HEK293T (cell line): ENCODE measurements at regions not wholly inside any gene's neighbourhood (a gene's known extent, or its start where the extent isn't known, plus 50 kb on each side); places are given as distances from the start of the nearest gene placed in this dataset.
A peak's percentile ranks its signal among the peaks of the same experiment; 100 is the strongest.
"Not testable (repeated sequence)": the region's sequence is repeated elsewhere in the genome, so short reads cannot be mapped to it uniquely, and the experiment has no call there.

ENCODE experiments used
- CTCF ChIA-PET: fragments of 350-600 bp; formaldehyde crosslinking; extraction: SDS; loops from one replicate; lab custom pipeline; 2021; ENCODE audit warnings: antibody characterized with exemption, inconsistent platforms; lab: Yijun Ruan, JAX
- POLR2A ChIA-PET: fragments of 350-600 bp; formaldehyde crosslinking; extraction: SDS; loops from one replicate; lab custom pipeline; 2020; ENCODE audit warnings: antibody characterized with exemption, inconsistent platforms; lab: Yijun Ruan, JAX
- DNase-seq: peaks from one replicate; pipeline ENCODE4 v3.0.0; 2012; ENCODE audit warnings: mixed read lengths; ENCODE audit errors: extremely low spot score
- ARNT ChIP-seq: fragments of 450-650 bp; IDR thresholded peaks from 2 replicates; pipeline ENCODE4 v1.6.1; 2017; ENCODE audit warnings: mild to moderate bottlenecking
- BHLHE40 ChIP-seq: fragments of 450-650 bp; IDR thresholded peaks from 2 replicates; pipeline ENCODE4 v1.6.1; 2016; ENCODE audit warnings: mild to moderate bottlenecking, moderate library complexity, borderline replicate concordance
- CTBP1 ChIP-seq: fragments of 450-650 bp; IDR thresholded peaks from 2 replicates; pipeline ENCODE4 v1.6.1; 2016; ENCODE audit warnings: borderline replicate concordance
- ELF4 ChIP-seq: fragments of 450-650 bp; IDR thresholded peaks from 2 replicates; pipeline ENCODE4 v1.6.1; 2017; ENCODE audit warnings: antibody characterized with exemption
- FOXA1 ChIP-seq: fragments of 450-650 bp; IDR thresholded peaks from 2 replicates; pipeline ENCODE4 v1.6.1; 2016; ENCODE audit warnings: mild to moderate bottlenecking
- FOXK2 ChIP-seq: fragments of 450-650 bp; IDR thresholded peaks from 2 replicates; pipeline ENCODE4 v1.6.1; 2016; ENCODE audit warnings: mild to moderate bottlenecking
- FOXM1 ChIP-seq: fragments of 450-650 bp; IDR thresholded peaks from 2 replicates; pipeline ENCODE4 v1.6.1; 2017; ENCODE audit warnings: mild to moderate bottlenecking, borderline replicate concordance
- HDGF ChIP-seq: fragments of 450-650 bp; IDR thresholded peaks from 2 replicates; pipeline ENCODE4 v1.6.1; 2017; ENCODE audit warnings: antibody characterized with exemption, borderline replicate concordance
- L3MBTL2 ChIP-seq: fragments of 450-650 bp; conservative IDR thresholded peaks from 2 replicates; pipeline ENCODE4 v1.6.1; 2016; ENCODE audit warnings: mild to moderate bottlenecking
- LEF1 ChIP-seq: fragments of 450-650 bp; IDR thresholded peaks from 2 replicates; pipeline ENCODE4 v1.6.1; 2017; ENCODE audit warnings: mild to moderate bottlenecking, borderline replicate concordance
- NFRKB ChIP-seq: fragments of 450-650 bp; IDR thresholded peaks from 2 replicates; pipeline ENCODE4 v1.6.1; 2016; ENCODE audit warnings: mild to moderate bottlenecking, moderate library complexity
- SP1 ChIP-seq: fragments of 450-650 bp; IDR thresholded peaks from 2 replicates; pipeline ENCODE4 v1.6.1; 2017
- SUZ12 ChIP-seq: fragments of 450-650 bp; IDR thresholded peaks from 2 replicates; pipeline ENCODE4 v1.6.1; 2016; ENCODE audit warnings: mild to moderate bottlenecking
- TARDBP ChIP-seq: fragments of 450-650 bp; IDR thresholded peaks from 2 replicates; pipeline ENCODE4 v1.6.1; 2016
- ZNF384 ChIP-seq: fragments of 450-650 bp; IDR thresholded peaks from 2 replicates; pipeline ENCODE4 v1.6.1; 2016
- TF ChIP-seq, protein P1 (sequence below): fragments of 450-650 bp; IDR thresholded peaks from 2 replicates; pipeline ENCODE4 v1.6.1; 2016

DNA sequence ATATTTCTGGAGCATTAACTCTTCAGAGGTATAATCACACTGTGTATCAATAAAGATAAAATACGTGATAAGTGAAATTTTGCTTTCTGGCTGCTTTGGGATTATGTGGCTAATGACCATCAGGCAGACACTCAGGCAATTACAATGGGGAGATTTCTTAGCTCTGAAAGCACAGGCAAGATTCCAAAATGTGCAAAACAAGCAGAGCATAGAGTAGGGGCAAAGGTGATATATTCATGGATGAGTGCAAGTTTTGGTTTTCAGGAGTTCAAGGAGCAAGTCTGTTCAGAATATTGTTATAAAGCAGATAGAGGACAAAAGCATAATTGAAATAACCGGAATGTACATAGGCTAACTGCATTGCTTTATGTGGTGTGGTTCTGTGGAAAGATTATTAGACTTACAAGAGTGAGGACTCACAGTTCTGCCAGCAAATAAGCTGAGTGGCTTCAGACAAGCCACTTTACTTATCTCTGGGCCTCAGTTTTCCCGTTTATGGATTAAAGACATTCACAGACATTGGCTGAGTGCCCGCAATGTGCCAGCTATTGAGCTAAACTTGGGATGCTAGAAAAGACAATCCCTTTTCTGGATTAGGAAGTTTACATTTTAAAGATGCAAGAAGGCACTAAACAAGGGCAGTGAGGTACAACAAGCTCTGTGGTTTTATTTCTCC, 945.6 kb upstream of the ARRDC3 start:
- CTCF ChIA-PET: no interaction called here

DNA sequence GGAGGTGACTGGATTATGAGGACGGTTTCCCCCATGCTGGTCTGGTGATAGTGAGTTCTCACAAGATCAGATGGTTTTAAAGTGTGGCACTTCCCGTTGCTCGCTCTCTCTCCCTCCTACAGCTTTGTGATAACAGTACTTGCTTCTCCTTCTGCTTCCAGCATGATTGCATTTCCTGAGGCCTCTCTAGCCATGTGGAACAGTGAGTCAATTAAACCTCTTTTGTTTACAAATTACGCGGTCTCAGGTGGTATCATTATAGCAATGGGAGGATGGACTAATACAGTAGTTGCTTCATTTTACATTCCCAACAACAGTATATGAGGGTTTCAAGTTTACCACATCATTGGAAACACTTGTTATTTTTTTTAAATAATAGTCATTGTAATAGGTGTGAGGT, 937.3 kb upstream of the ARRDC3 start:
- ChIA-PET CTCF (no interaction called here), POLR2A (no interaction called here)
- no peak for DNase-seq
- no peak for TF ChIP-seq FOXA1
- TF ChIP-seq, protein P1, sequence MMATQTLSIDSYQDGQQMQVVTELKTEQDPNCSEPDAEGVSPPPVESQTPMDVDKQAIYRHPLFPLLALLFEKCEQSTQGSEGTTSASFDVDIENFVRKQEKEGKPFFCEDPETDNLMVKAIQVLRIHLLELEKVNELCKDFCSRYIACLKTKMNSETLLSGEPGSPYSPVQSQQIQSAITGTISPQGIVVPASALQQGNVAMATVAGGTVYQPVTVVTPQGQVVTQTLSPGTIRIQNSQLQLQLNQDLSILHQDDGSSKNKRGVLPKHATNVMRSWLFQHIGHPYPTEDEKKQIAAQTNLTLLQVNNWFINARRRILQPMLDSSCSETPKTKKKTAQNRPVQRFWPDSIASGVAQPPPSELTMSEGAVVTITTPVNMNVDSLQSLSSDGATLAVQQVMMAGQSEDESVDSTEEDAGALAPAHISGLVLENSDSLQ: no peak
- TF ChIP-seq L3MBTL2: no peak
- TF ChIP-seq FOXK2: no peak
- TF ChIP-seq ZNF384: no peak
- TF ChIP-seq NFRKB: no peak
- no peak for TF ChIP-seq FOXM1
- no peak for TF ChIP-seq BHLHE40
- TF ChIP-seq ARNT: no peak
- no peak for TF ChIP-seq LEF1
- TF ChIP-seq SUZ12: no peak
- no peak for TF ChIP-seq ELF4
- no peak for TF ChIP-seq CTBP1

More for the DNA sequence above, 945.6 kb upstream of the ARRDC3 start:
- TF ChIP-seq FOXA1 (no peak), NFRKB (no peak), LEF1 (no peak), CTBP1 (no peak), SUZ12 (no peak), ARNT (no peak), HDGF (no peak), SP1 (no peak), BHLHE40 (no peak), FOXM1 (no peak), ZNF384 (no peak), ELF4 (no peak), TARDBP (no peak), L3MBTL2 (no peak)
- TF ChIP-seq, protein P1: no peak
- DNase-seq: no peak
- POLR2A ChIA-PET: no interaction called here

DNA sequence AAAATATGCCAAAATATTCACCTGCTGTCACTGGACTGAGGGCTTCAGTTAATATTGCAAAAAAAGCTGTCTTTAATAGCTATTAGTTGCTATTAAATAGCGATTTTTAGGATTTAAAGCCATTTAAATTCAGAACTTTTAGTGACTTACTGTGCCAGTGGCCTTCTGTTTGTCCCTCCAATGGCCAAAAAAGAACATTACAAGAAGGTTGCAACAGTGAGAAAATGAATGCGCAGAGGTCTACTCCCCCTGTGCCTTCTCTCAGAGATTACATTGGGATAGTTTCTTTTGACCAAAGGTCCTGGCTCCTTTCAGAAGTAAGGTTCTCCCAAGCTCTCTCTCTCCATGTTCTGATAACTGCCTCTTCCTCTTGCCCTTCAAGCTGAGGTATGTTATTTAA, 930.3 kb upstream of the ARRDC3 start:
- TF ChIP-seq ELF4: no peak
- TF ChIP-seq, protein P1: no peak
- no peak for TF ChIP-seq FOXA1
- TF ChIP-seq FOXM1: no peak
- TF ChIP-seq ZNF384: no peak
- no peak for TF ChIP-seq L3MBTL2
- TF ChIP-seq HDGF: no peak
- no peak for TF ChIP-seq LEF1
- no peak for TF ChIP-seq SP1
- no peak for TF ChIP-seq FOXK2
- TF ChIP-seq SUZ12: no peak
- no peak for TF ChIP-seq TARDBP
- POLR2A ChIA-PET: no interaction called here
- CTCF ChIA-PET: no interaction called here
- peak; percentile 9 for DNase-seq

DNA sequence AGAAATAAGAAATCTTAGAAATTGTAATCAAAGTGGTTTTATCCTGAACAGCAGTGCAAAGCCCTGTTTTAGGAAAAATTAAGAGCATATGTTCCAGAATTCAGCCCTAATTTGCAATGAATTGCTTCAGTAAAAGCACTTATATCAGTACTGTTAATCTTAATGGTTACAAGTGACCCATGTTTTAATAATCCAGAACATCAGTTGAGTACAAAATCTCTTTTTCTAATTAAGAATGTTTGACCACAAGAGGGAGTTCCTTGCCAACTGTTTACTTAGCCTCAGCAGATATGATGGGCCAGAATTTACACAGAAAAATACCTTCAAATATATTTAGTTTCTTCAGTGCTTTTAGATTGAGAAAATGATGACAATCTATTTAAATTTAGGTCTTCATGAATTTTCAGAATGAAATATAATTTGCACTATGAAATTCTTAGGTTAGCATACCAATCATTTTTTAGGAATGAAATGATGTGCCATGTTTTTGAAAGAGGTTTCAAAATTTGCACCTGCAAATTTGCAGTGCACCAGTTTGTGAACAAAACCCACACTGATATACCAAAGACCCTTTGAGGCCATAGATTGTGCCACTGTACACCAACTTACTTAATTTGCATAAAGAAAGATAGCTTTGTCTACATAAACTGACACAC, 926.3 kb upstream of the ARRDC3 start:
- no peak for TF ChIP-seq FOXK2
- TF ChIP-seq SP1: no peak
- no peak for TF ChIP-seq SUZ12
- no peak for TF ChIP-seq LEF1
- no peak for TF ChIP-seq ARNT
- no peak for TF ChIP-seq ELF4
- TF ChIP-seq NFRKB: no peak
- no peak for TF ChIP-seq TARDBP
- no peak for TF ChIP-seq CTBP1
- no peak for TF ChIP-seq BHLHE40
- no peak for TF ChIP-seq ZNF384
- TF ChIP-seq, protein P1: no peak
- TF ChIP-seq FOXA1: no peak
- TF ChIP-seq FOXM1: no peak
- TF ChIP-seq L3MBTL2: no peak
- TF ChIP-seq HDGF: no peak
- DNase-seq: peak; percentile 21
- POLR2A ChIA-PET: no interaction called here
- CTCF ChIA-PET: no interaction called here

DNA sequence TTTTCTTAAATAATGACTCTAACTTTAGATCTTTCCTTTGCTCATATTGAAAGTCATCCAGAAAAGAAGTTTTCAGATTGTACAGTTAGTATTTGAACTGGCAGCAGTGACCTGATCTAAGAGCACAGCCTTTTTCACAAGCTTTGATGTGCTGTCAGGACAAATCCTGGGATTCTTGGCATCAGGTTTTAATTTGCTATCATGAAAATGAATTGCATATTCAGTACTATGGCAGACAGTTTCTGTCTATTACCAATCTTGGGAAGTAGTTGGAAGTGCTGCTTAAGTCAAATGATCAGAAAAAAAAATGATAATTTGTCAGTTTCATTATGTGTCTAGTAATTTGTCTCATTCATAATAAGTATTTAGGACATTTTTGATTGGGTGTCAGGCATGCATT, 925.6 kb upstream of the ARRDC3 start:
- TF ChIP-seq CTBP1: no peak
- TF ChIP-seq NFRKB: no peak
- TF ChIP-seq SP1: no peak
- TF ChIP-seq SUZ12: no peak
- TF ChIP-seq BHLHE40: no peak
- no peak for TF ChIP-seq L3MBTL2
- TF ChIP-seq FOXA1: no peak
- TF ChIP-seq TARDBP: no peak
- no peak for TF ChIP-seq ARNT
- no peak for TF ChIP-seq FOXM1
- TF ChIP-seq, protein P1: no peak
- no peak for TF ChIP-seq ZNF384
- no peak for TF ChIP-seq FOXK2
- no peak for TF ChIP-seq LEF1
- no peak for TF ChIP-seq HDGF
- no peak for TF ChIP-seq ELF4
- CTCF ChIA-PET: no interaction called here
- POLR2A ChIA-PET: no interaction called here
- no peak for DNase-seq

DNA sequence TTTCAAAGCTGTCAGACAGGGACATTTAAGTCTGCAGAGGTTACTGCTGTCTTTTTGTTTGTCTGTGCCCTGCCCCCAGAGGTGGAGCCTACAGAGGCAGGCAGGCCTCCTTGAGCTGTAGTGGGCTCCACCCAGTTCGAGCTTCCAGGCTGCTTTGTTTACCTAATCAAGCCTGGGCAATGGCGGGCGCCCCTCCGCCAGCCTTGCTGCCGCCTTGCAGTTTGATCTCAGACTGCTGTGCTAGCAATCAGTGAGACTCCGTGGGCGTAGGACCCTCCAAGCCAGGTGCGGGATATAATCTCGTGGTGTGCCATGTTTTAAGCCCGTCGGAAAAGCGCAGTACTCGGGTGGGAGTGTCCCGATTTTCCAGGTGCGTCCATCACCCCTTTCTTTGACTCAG, 919.2 kb upstream of the ARRDC3 start:
- CTCF ChIA-PET, DNase-seq, POLR2A ChIA-PET: not testable (repeated sequence)
